ENCODE measurements at regions not wholly inside any gene's neighbourhood (a gene's known extent, or its start where the extent isn't known, plus 50 kb on each side); places are given as distances from the start of the nearest gene placed in this dataset.

DNA sequence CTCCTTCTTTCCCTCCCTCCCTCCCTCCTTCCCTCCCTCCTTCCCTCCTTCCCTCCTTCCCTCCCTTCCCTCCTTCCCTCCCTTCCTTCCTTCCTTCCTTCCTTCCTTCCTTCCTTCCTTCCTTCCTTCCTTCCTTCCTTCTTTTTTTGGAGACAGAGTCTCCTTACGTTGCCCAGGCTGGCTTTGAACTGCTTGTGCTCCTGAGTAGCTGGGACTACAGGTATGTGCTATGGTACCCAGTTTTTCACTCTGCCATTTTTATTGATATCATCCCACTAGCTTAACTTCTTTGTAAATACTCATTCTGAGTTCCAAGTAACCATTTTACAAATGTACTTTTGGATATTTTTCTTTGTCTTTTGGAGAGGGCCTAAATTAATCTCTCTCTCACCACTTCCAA, 336.8 kb upstream of the DDI1 start:
- Histone ChIP-seq H3K36me3 (no peaks in the 10 kb centered on the region), H3K4me1 (peaks cover 0 to 6% (median 3%) of the 10 kb centered on the region in 3 donors), H3K27ac (peak overlapping the region in 2 of 4 donors; percentile 22 to 71), H3K27me3 (no peaks in the 10 kb centered on the region), H3K4me3 (no peak overlapping the region), H3K9me3 (no peaks in the 10 kb centered on the region)
- TF ChIP-seq, protein P1, sequence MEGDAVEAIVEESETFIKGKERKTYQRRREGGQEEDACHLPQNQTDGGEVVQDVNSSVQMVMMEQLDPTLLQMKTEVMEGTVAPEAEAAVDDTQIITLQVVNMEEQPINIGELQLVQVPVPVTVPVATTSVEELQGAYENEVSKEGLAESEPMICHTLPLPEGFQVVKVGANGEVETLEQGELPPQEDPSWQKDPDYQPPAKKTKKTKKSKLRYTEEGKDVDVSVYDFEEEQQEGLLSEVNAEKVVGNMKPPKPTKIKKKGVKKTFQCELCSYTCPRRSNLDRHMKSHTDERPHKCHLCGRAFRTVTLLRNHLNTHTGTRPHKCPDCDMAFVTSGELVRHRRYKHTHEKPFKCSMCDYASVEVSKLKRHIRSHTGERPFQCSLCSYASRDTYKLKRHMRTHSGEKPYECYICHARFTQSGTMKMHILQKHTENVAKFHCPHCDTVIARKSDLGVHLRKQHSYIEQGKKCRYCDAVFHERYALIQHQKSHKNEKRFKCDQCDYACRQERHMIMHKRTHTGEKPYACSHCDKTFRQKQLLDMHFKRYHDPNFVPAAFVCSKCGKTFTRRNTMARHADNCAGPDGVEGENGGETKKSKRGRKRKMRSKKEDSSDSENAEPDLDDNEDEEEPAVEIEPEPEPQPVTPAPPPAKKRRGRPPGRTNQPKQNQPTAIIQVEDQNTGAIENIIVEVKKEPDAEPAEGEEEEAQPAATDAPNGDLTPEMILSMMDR (IDR thresholded peaks at IDR 0.05), result no peak
- ATAC-seq (no peak), DNase-seq (no peak), FAIRE-seq (no peak)
- intact Hi-C loops (cut with DNase I), result no loop called here
- WGBS, 2 donors, result 77% methylated on average over 1 of the region's 1 CpG; no CpG with 5 or more reads in 1 of the 2 donors

DNA sequence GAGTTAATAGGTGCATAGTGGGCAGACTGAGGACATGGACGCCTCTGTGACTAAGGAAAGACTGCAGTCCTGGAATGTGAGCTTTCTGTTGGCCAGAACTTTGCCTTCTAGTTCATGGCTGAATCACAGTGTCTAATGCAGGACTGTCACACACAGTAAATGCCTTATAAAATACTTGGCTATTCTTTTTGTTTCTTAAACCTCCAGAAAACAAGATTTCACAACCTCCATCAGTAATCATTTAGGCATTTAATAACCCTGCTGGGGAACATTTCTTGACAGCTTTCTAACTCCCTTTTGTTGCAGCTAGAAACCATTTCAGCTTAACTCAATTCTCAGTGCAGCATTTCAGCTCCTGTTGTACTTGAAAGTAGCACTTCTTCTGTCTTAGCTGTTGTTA, 335.8 kb upstream of the DDI1 start:
- no peak for FAIRE-seq

DNA sequence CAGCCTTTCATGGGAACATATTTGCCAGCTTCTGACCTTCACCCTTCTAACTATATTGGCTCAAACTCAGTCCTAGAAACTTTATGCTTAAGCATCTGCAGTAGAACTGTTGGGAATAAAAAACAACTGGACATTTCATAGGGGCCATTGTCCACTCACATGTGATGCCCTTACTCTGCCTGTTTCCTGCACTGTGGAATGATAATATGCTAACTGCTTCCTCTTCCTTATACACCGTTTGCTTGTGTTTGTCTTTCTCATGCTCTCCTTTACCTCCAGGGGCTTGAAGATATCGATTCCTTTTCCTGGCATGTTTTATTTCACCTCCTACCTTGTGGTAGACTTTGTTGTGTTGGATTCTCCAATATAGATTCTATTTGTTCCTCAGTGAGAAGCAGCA, 333.0 kb upstream of the DDI1 start:
- intact Hi-C loops (cut with DNase I), result no loop called here
- no peaks in the 10 kb centered on the region for H3K9me3 ChIP-seq
- TF ChIP-seq, protein P1 (IDR thresholded peaks at IDR 0.05), result no peak
- FAIRE-seq (no peak), ATAC-seq (peak; percentile 71 to 85 (median 80)), DNase-seq (peak in 2 of 6 donors; percentile 11 to 31)
- H3K36me3 ChIP-seq, result no peaks in the 10 kb centered on the region
- 25 to 41% methylated on average over 2 of the region's 2 CpGs for WGBS, 2 donors
- H3K4me3 ChIP-seq, result no peak overlapping the region
- H3K27me3 ChIP-seq, result no peaks in the 10 kb centered on the region
- peaks cover 0 to 6% (median 3%) of the 10 kb centered on the region in 3 donors for H3K4me1 ChIP-seq
- peak overlapping the region; percentile 33 to 78 (median 61) for H3K27ac ChIP-seq

More for the DNA sequence above, 335.8 kb upstream of the DDI1 start:
- H3K36me3 ChIP-seq, result no peaks in the 10 kb centered on the region
- TF ChIP-seq, protein P1 (IDR thresholded peaks at IDR 0.05), result no peak
- H3K4me1 ChIP-seq, result peaks cover 0 to 6% (median 3%) of the 10 kb centered on the region in 3 donors
- ATAC-seq (peak; percentile 18 to 58 (median 49)), DNase-seq (no peak)
- intact Hi-C loops (cut with DNase I), result no loop called here
- no peak overlapping the region for H3K4me3 ChIP-seq
- no peaks in the 10 kb centered on the region for H3K27me3 ChIP-seq
- H3K27ac ChIP-seq, result peak overlapping the region in 3 of 4 donors; percentile 1 to 71 (median 22)
- WGBS, 2 donors, result 35 to 39% methylated on average over 1 of the region's 1 CpG
- no peaks in the 10 kb centered on the region for H3K9me3 ChIP-seq

DNA sequence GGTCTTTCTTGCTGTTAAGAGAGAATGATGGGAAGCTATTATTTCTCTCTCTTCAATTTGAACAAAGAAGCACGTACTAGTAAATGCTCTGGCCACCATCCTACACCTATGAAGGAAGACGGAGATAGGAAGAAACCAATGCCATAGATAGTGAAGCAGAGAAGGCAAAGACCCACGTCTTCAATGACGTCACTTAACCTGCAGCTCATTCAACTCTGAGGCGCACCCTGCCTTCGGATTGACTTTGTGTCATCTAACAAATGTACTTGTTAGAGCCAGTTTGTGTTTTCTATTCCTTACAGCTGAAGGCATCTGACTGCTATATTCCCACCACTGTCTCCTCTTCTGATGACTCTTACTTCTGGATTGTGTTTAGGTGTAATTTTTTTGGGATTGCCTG, 332.5 kb upstream of the DDI1 start:
- H3K27ac ChIP-seq, result peak overlapping the region; percentile 33 to 78 (median 61)
- no peak for FAIRE-seq

DNA sequence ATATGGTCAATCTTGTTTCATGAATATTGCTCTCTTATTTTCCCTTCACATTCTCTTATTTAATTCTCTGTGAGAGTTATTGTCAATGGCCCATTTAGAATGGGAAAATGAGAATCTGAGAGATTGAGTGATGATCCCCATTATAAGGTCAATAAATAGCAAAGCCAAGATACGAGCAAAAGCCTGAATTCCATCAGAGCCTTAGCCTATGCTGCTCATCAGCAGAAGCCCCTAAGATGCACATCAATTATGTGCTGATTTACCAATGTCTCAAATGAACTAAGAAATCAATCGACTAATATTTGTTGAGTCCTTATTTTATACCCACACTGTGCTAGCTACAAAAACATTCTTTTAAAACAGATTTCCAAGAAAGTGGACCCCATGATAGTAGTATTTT, 330.8 kb upstream of the DDI1 start:
- no peak overlapping the region for H3K4me3 ChIP-seq
- 80 to 90% methylated on average over 2 of the region's 2 CpGs for WGBS, 2 donors
- DNase-seq (no peak), FAIRE-seq (no peak), ATAC-seq (no peak)
- no peaks in the 10 kb centered on the region for H3K9me3 ChIP-seq
- H3K4me1 ChIP-seq, result peaks cover 0 to 3% (median 0%) of the 10 kb centered on the region in 3 donors
- TF ChIP-seq, protein P1 (IDR thresholded peaks at IDR 0.05), result no peak
- intact Hi-C loops (cut with DNase I), result no loop called here
- H3K27me3 ChIP-seq, result no peaks in the 10 kb centered on the region
- peak overlapping the region in 2 of 4 donors; percentile 70 to 78 for H3K27ac ChIP-seq
- no peaks in the 10 kb centered on the region for H3K36me3 ChIP-seq

More for the DNA sequence above, 332.5 kb upstream of the DDI1 start:
- DNase-seq (no peak), ATAC-seq (peak in 2 of 4 donors; percentile 10 to 23)
- Histone ChIP-seq H3K36me3 (no peaks in the 10 kb centered on the region), H3K9me3 (no peaks in the 10 kb centered on the region), H3K4me3 (no peak overlapping the region), H3K27me3 (no peaks in the 10 kb centered on the region), H3K4me1 (peaks cover 0 to 4% (median 3%) of the 10 kb centered on the region in 3 donors)
- TF ChIP-seq, protein P1 (IDR thresholded peaks at IDR 0.05), result no peak
- 47 to 51% methylated on average over 6 of the region's 6 CpGs for WGBS, 2 donors
- intact Hi-C loops (cut with DNase I), result no loop called here

Data from pancreas (tissue), 10 donors.